Keratinocyte (primary cell): ENCODE measurements at regions not wholly inside any gene's neighbourhood (a gene's known extent, or its start where the extent isn't known, plus 50 kb on each side); places are given as distances from the start of the nearest gene placed in this dataset.

ENCODE experiments used
- EZH2 ChIP-seq: IDR thresholded peaks from one replicate; pipeline ENCODE4 v1.6.1; 2012; ENCODE audit warnings: inconsistent platforms, mild to moderate bottlenecking, low read length, moderate library complexity
- TF ChIP-seq, protein P1 (sequence below), 3 experiments: IDR thresholded peaks in 1 of 3; conservative IDR thresholded peaks in 1 of 3; optimal IDR thresholded peaks in 1 of 3; 2 replicates in 2 of 3; 3 replicates in 1 of 3; pipeline versions ENCODE3 to v1.5.1; 2011; ENCODE audit warnings: low read length in 3 of 3, mild to moderate bottlenecking in 3 of 3, moderate library complexity in 2 of 3, control low read depth in 1 of 3, inconsistent platforms in 1 of 3; ENCODE audit not compliant: insufficient read depth in 2 of 3; ENCODE audit errors: extremely low read depth in 1 of 3

DNA sequence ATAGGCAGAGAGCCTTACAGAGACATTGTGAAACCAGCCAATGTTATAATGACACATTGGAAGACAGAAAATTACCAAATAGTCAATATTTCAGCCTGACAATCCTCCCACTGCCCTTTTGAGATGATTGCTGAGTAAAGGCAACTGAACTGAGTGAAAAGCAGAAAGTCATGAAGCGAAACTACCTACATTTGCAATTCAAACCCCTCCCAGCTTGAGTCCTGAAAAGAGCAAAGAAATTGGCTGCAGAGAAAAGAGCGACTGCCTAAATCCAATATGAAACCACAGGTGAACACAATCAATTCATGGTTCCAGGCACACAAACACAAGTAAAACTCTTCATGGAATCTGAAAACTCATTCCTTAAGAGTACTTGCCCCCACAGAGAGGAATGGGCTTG is 143.4 kb upstream of the CHRM3 start:
- TF ChIP-seq, protein P1, sequence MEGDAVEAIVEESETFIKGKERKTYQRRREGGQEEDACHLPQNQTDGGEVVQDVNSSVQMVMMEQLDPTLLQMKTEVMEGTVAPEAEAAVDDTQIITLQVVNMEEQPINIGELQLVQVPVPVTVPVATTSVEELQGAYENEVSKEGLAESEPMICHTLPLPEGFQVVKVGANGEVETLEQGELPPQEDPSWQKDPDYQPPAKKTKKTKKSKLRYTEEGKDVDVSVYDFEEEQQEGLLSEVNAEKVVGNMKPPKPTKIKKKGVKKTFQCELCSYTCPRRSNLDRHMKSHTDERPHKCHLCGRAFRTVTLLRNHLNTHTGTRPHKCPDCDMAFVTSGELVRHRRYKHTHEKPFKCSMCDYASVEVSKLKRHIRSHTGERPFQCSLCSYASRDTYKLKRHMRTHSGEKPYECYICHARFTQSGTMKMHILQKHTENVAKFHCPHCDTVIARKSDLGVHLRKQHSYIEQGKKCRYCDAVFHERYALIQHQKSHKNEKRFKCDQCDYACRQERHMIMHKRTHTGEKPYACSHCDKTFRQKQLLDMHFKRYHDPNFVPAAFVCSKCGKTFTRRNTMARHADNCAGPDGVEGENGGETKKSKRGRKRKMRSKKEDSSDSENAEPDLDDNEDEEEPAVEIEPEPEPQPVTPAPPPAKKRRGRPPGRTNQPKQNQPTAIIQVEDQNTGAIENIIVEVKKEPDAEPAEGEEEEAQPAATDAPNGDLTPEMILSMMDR (optimal IDR thresholded peaks at IDR 0.05 in 1 of 3, IDR thresholded peaks at IDR 0.05 in 1 of 3, conservative IDR thresholded peaks at IDR 0.05 in 1 of 3; ENCODE audit: extremely low read depth in 1 of 3, insufficient read depth in 2 of 3, low read length in 3 of 3), result no peak
- no peak for TF ChIP-seq EZH2
